ENCODE measurements at regions not wholly inside any gene's neighbourhood (a gene's known extent, or its start where the extent isn't known, plus 50 kb on each side); places are given as distances from the start of the nearest gene placed in this dataset.

- DNase-seq (ENCODE audit: low spot score), result no peak
These were observed 69.0 kb upstream of the GDF10 start for GRCh38 chr10:47230957-47231356.

GRCh38 chr10:47231414-47231813 lies 68.6 kb upstream of the GDF10 start:
- DNase-seq (ENCODE audit: low spot score), result no peak

DNA sequence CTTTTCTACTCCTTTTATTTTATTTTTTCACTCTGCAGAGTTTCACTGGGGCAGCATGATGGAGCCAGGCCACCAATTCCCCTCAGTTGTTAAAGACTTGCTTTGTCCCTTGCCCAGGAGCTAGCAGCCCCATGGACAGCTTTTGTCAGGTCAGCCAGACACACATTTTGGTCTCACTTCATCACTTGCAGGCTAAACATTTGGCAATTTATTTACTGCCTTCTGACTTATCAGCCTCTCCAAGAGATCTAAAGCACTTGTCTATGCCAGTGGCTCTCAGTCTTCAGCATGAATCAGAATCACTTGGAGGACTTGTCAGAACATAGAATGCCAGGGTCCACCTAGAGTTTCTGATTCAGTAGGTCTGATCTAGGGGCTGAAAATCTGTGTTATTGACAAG lies 66.4 kb upstream of the GDF10 start:
- no peak for DNase-seq (ENCODE audit: low spot score)

DNA sequence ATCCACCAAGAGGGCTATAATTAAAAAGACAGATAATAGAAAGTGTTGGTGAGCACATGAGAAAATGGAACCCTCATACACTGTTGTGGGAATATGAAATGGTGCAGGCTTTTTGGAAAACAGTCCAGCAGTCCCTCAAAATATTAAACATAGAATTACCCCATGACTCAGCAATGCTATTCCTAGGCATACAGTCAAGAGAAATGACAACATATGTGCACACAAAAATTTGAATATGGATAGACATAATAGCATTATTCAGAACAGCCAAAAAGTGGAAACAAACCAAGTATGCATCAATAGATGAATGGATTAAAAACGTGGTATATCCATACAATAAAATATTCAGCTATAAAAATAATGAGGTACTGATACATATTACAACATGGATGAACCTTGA lies 64.5 kb upstream of the GDF10 start:
- DNase-seq (ENCODE audit: low spot score), result no peak

DNA sequence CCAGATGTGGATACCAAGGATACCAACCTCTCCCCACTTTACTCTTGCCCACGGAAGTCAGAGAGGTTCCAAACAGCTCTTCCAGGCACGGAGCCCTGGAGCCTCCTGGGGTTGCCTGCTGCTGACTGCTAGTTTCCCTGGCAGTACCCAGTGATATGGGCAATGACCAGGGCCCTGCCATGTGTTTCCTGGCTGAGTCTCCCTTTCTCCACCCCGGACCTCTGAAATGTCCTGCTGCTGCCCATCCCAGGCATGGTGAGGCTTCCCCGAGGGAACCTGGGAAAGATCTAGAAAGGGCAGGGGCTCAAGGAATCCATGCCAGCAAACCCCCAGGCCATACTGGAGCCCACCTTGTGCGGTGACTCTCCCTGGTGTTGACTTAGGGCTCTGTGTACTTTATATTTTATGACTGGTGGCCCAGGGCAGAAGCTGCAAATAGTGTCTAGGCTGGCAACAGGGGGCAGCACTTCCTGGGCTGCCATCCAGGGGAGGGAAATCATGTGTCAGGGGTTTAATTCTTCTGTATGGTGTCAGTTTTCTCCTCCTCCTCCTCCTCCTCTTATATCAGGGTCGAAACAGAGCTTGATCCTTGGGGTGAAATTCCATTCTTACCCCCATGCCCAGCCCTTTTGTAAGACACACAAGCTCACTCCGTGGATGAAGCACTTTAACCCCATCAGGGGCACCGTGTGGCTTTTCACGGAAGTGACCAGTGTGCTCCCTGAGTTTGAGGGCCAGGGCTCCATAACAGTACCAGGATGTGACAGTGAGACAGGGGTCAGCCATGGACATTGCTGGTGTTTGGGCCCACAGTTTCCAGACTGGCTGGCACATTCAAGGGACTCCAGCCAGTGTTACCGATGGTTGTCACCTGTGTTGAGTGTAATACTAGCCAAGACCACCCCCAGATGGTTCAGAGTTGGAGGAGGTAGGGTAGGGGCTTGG lies 62.4 kb upstream of the GDF10 start:
- DNase-seq (ENCODE audit: low spot score), result no peak

DNA sequence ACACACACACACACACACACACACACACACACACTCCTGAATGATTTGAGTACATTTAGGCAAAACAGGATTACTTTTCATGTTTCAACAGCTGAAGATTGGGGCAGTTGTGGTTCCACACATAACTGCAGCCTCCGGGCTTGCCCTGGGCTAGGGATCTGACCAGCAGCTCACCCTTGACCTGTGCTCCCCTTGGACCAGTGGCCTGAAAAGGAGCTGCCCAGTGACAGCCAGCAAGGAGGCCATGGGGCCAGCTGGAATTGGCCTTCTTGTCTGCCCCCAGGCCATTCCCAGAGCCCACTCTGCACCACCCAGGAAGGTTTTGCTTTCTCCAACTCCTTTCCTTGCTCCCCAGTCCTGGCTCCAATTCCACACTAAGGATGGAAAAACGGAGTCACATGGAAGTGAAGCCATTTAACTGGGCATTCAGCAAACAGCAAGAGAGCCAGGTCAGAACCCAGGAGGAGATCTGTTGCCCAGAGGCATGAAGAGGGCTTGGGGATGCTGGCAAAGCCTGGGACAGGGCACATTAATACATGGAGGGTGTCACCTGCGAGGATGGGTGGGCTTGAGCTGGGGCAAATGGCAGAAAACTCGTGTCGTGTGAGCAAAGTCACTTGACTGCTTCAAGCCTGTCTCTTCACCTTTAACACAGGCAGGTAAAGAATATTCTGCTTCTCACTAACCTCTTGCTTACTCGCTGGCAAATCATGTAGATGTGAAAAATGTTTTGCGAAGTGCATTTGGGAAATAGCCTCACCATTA lies 61.5 kb upstream of the GDF10 start:
- DNase-seq (ENCODE audit: low spot score), result no peak

DNA sequence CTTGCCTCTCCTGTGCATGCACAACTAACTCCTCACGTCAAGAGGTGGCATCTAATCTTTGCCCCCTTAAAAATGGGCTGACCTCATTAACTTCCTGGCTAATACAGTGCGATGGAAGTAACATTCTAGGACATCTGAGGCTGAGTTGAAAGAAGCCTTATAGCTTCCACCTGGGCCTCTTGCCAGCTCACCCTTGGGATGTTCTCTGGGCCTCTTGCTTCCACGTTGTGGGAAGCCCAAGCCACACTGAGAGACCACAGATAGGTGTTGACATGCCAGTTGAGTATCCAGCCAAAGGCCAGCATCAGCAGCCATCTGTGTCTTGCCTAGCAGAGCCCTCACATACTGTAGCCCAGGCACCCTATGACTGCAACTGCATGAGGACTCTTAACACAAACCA lies 60.8 kb upstream of the GDF10 start:
- no peak for DNase-seq (ENCODE audit: low spot score)

GRCh38 chr10:47240173-47240572 lies 59.8 kb upstream of the GDF10 start:
- no peak for DNase-seq (ENCODE audit: low spot score)

GRCh38 chr10:47241256-47241655 lies 58.7 kb upstream of the GDF10 start:
- DNase-seq (ENCODE audit: low spot score), result no peak

GRCh38 chr10:47241946-47242867 lies 57.8 kb upstream of the GDF10 start:
- no peak for DNase-seq (ENCODE audit: low spot score)

GRCh38 chr10:47243356-47243755 lies 56.6 kb upstream of the GDF10 start:
- DNase-seq (ENCODE audit: low spot score), result no peak

- no peak for DNase-seq (ENCODE audit: low spot score)
These were observed 56.2 kb upstream of the GDF10 start for GRCh38 chr10:47243791-47244190.

GRCh38 chr10:47244560-47245500 lies 55.2 kb upstream of the GDF10 start:
- DNase-seq (ENCODE audit: low spot score), result no peak

DNA sequence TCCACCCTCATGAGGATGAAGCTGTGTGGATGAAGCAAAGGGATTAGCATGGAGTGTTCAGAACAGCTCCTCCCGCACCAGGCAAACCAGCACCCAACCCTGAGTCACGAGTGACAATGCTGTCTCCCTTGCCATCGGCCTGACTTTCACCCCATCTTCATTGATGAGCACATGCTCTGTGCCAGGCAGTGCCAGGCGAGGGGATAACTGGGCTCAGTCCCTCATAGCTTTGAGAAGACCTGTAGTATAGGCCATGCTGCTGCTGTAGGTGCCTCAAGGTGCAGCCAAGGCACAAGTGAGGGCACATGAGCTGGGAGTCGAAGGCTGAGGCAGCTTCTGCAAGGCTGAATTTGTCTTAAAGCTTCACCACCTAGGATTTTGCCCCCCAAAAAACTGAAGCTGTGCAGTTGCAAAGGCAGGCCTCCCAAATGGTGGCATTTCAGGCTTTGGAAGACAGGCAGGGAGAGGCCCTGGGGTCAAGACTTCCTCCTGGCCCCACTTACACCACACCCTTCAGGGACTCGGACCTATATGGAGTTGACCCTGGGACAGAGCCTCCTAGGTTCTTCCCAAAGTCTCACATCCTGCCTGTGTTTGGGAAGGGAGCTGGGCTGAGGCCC lies 54.2 kb upstream of the GDF10 start:
- no peak for DNase-seq (ENCODE audit: low spot score)

GRCh38 chr10:47246406-47247147 lies 53.4 kb upstream of the GDF10 start:
- DNase-seq (ENCODE audit: low spot score), result no peak

- no peak for DNase-seq (ENCODE audit: low spot score)
These were observed 52.6 kb upstream of the GDF10 start for GRCh38 chr10:47247148-47248059.

DNA sequence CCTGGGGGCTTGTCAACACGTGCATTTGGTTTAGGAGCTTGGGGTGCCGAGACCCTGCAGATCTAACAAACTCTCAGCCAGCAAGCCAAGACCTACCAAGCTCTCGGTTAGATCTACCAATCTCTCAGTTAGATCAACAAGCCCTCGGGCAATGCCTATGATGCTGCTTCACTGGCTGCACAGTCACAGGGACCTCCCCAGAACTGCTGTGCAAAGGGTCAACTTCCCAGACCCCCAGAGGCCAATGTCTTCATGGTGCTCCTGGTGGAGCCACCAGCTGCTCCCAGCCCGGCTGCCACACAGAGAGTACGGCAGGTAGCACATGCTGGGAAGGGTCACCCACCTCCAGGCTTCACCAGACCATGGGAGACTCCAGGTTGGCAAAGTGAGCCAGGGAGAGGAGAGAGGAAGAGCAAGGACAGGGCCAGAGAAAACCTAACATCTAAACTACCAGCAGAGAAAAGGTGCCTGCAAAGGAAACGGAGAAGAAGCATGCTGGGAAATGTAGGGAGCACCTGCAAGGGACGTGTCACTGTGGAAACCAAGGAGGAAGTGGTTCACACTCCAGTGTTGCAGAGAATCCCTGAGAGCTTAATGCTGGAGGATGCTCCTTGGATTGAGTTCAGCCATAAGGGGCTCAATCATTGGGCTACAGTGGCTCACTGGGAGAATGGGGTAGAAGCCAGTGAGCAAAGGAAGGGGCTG lies 51.5 kb upstream of the GDF10 start:
- no peak for DNase-seq (ENCODE audit: low spot score)

GRCh38 chr10:47249881-47250280 lies 50.1 kb upstream of the GDF10 start:
- no peak for DNase-seq (ENCODE audit: low spot score)

Measured in H4 (cell line).